Naive thymus-derived CD4-positive, alpha-beta T cell (primary cell): ENCODE measurements at regions not wholly inside any gene's neighbourhood (a gene's known extent, or its start where the extent isn't known, plus 50 kb on each side); places are given as distances from the start of the nearest gene placed in this dataset.

Experiments used
- ATAC-seq: fragments of 150-1000 bp; cut with Tn5 transposase; 2 replicates; pipeline ENCODE4 v1.10.0; 2021; ENCODE audit warnings: mild to moderate bottlenecking, moderate library complexity
- CTCF ChIA-PET: fragments of 350-600 bp; sonication (Branson Sonifier 250); formaldehyde crosslinking; loops from one replicate; lab custom pipeline; 2021; ENCODE audit warnings: antibody characterized with exemption; lab: Charles Lee
- POLR2A ChIA-PET: fragments of 350-600 bp; sonication (Branson Sonifier 250); formaldehyde crosslinking; loops from one replicate; lab custom pipeline; 2021; ENCODE audit warnings: antibody characterized with exemption, inconsistent platforms; lab: Charles Lee
- DNase-seq, 9 donors: peaks; one replicate each; pipeline versions ENCODE4 v3.0.0 to v3.0.0-alpha.2; 2020 to 2022; ENCODE audit warnings: mixed read lengths in 1 of 9
- H3K27ac ChIP-seq: one replicate; pipeline ENCODE4 v1.7.0; 2013; ENCODE audit warnings: mild to moderate bottlenecking, low read depth, low read length, moderate library complexity
- H3K27me3 ChIP-seq, 2 donors: one replicate each; pipeline ENCODE4 v1.7.0; 2013; ENCODE audit warnings: low read length in 2 of 2, mild to moderate bottlenecking in 2 of 2, moderate library complexity in 2 of 2; ENCODE audit not compliant: control insufficient read depth in 2 of 2, insufficient read depth in 2 of 2
- H3K36me3 ChIP-seq, 3 experiments: 1 replicate in 2 of 3; 2 replicates in 1 of 3; pipeline ENCODE4 v1.7.0; 2013; ENCODE audit warnings: low read length in 3 of 3, mild to moderate bottlenecking in 3 of 3, moderate library complexity in 1 of 3; ENCODE audit not compliant: insufficient read depth in 3 of 3, control insufficient read depth in 2 of 3
- H3K4me1 ChIP-seq, 2 donors: one replicate each; pipeline ENCODE4 v1.7.0; 2013; ENCODE audit warnings: low read length in 2 of 2, mild to moderate bottlenecking in 2 of 2, moderate library complexity in 1 of 2; ENCODE audit not compliant: control insufficient read depth in 2 of 2, insufficient read depth in 2 of 2
- H3K4me3 ChIP-seq: 2 replicates; pipeline ENCODE4 v1.7.0; 2013; ENCODE audit warnings: mild to moderate bottlenecking, low read length
- H3K9me3 ChIP-seq, 3 experiments: 1 replicate in 2 of 3; 2 replicates in 1 of 3; pipeline ENCODE4 v1.7.0; 2013; ENCODE audit warnings: low read length in 3 of 3; ENCODE audit not compliant: control insufficient read depth in 2 of 3
- H3K27ac Mint-ChIP-seq, 9 donors: one replicate each; pipeline ENCODE4 v1.8.0; 2020 to 2022; ENCODE audit warnings: mixed read lengths in 9 of 9, mild to moderate bottlenecking in 8 of 9, moderate library complexity in 5 of 9, inconsistent platforms in 2 of 9
- H3K27me3 Mint-ChIP-seq, 5 donors: one replicate each; pipeline ENCODE4 v1.8.0; 2021 to 2022; ENCODE audit warnings: mixed read lengths in 5 of 5, mild to moderate bottlenecking in 1 of 5
- H3K36me3 Mint-ChIP-seq, 5 donors: one replicate each; pipeline ENCODE4 v1.8.0; 2020 to 2022; ENCODE audit warnings: mixed read lengths in 5 of 5, mild to moderate bottlenecking in 3 of 5, inconsistent platforms in 1 of 5
- H3K4me1 Mint-ChIP-seq, 7 donors: one replicate each; pipeline ENCODE4 v1.8.0; 2020 to 2022; ENCODE audit warnings: mixed read lengths in 7 of 7, mild to moderate bottlenecking in 3 of 7, inconsistent platforms in 1 of 7
- H3K4me3 Mint-ChIP-seq, 10 donors: one replicate each; pipeline ENCODE4 v1.8.0; 2020 to 2022; ENCODE audit warnings: mild to moderate bottlenecking in 10 of 10, mixed read lengths in 10 of 10, moderate library complexity in 6 of 10, inconsistent platforms in 2 of 10
- H3K9me3 Mint-ChIP-seq, 11 donors: one replicate each; pipeline ENCODE4 v1.8.0; 2020 to 2022; ENCODE audit warnings: mixed read lengths in 11 of 11, mild to moderate bottlenecking in 4 of 11, inconsistent platforms in 1 of 11, moderate library complexity in 1 of 11
- intact Hi-C, 2 donors: fragments of 100-400 bp; cut with micrococcal nuclease; formaldehyde crosslinking; loops; one replicate each; pipeline ENCODE4 v1.15.1; 2023

DNA sequence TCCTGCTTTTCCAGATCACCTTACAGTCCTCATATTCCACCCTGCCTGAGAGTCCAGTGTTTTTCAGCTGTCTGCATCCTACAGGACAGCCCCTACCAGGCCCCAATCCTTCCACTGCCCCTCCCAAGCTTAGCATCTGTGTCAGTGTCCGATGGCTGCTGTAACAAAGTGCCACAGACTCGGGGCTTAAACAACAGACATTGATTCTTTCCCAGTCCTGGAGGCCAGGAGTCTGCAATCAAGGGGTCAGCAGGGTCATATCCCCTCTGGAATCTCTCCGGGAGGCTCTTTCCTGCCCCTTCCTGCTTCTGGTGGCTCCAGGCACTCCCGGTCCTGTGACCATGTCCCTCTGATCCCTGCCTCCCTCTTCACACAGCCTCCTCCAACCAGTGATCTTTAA, 396.6 kb upstream of the MAP3K7 start:
- POLR2A ChIA-PET: no interaction called here
- H3K4me1 Mint-ChIP-seq: peaks cover 0 to 2% (median 0%) of the 10 kb centered on the region in 7 donors

GRCh38 chr6:90982581-90982980, 395.7 kb upstream of the MAP3K7 start:
- Mint-ChIP-seq H3K27ac (no peak overlapping the region), H3K4me3 (no peak overlapping the region), H3K4me1 (peaks cover 0 to 2% (median 0%) of the 10 kb centered on the region in 7 donors), H3K9me3 (peaks cover 0 to 3% (median 0%) of the 10 kb centered on the region in 11 donors), H3K36me3 (no peaks in the 10 kb centered on the region), H3K27me3 (peaks cover 0 to 27% (median 0%) of the 10 kb centered on the region in 5 donors)
- ATAC-seq (no peak), DNase-seq (no peak)
- H3K36me3 ChIP-seq: no peaks in the 10 kb centered on the region
- H3K4me1 ChIP-seq: no peaks in the 10 kb centered on the region
- H3K4me3 ChIP-seq: no peak overlapping the region
- no peaks in the 10 kb centered on the region for H3K9me3 ChIP-seq
- intact Hi-C loops: no loop called here
- no peaks in the 10 kb centered on the region for H3K27me3 ChIP-seq
- H3K27ac ChIP-seq: no peak overlapping the region
- CTCF ChIA-PET: no interaction called here
- POLR2A ChIA-PET: no interaction called here

More for the DNA sequence above, 396.6 kb upstream of the MAP3K7 start:
- H3K36me3 Mint-ChIP-seq: no peaks in the 10 kb centered on the region
- Histone ChIP-seq H3K9me3 (no peaks in the 10 kb centered on the region), H3K36me3 (no peaks in the 10 kb centered on the region), H3K27me3 (no peaks in the 10 kb centered on the region), H3K27ac (no peak overlapping the region), H3K4me1 (no peaks in the 10 kb centered on the region), H3K4me3 (no peak overlapping the region)
- H3K4me3 Mint-ChIP-seq: no peak overlapping the region
- intact Hi-C loops: no loop called here
- peaks cover 0 to 3% (median 0%) of the 10 kb centered on the region in 11 donors for H3K9me3 Mint-ChIP-seq
- peaks cover 0 to 29% (median 0%) of the 10 kb centered on the region in 5 donors for H3K27me3 Mint-ChIP-seq
- DNase-seq (no peak), ATAC-seq (no peak)
- no peak overlapping the region for H3K27ac Mint-ChIP-seq
- CTCF ChIA-PET: no interaction called here

DNA sequence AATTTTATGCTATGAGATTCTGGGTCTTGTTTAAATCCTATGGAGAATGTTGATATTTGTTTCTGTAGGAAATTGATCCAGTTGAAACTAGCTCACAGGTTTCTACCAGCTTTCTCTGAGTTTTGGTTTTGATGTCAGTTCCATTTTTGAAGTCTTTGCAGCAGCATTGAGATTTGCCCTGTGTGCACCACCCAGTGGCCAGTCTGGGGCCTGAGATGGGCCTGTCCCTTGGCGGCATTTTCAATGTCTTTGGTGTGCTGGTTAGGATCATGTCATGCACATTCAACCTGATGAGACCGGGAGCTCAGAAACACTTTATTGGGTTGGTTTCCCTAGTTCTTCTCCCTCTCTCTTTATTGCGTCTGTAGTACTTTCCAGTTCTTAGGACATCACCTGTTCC, 395.2 kb upstream of the MAP3K7 start:
- H3K9me3 Mint-ChIP-seq: peaks cover 0 to 3% (median 0%) of the 10 kb centered on the region in 11 donors
- ATAC-seq (no peak), DNase-seq (no peak)
- Histone ChIP-seq H3K36me3 (no peaks in the 10 kb centered on the region), H3K27me3 (no peaks in the 10 kb centered on the region), H3K4me1 (no peaks in the 10 kb centered on the region), H3K4me3 (no peak overlapping the region), H3K9me3 (no peaks in the 10 kb centered on the region), H3K27ac (no peak overlapping the region)
- H3K36me3 Mint-ChIP-seq: no peaks in the 10 kb centered on the region
- H3K4me1 Mint-ChIP-seq: peaks cover 0 to 2% (median 0%) of the 10 kb centered on the region in 7 donors
- intact Hi-C loops: no loop called here
- no peak overlapping the region for H3K4me3 Mint-ChIP-seq
- ChIA-PET POLR2A (no interaction called here), CTCF (no interaction called here)
- no peak overlapping the region for H3K27ac Mint-ChIP-seq
- H3K27me3 Mint-ChIP-seq: peaks cover 0 to 24% (median 0%) of the 10 kb centered on the region in 5 donors

GRCh38 chr6:90978046-90978445, 391.2 kb upstream of the MAP3K7 start:
- Histone ChIP-seq H3K36me3 (no peaks in the 10 kb centered on the region), H3K4me1 (no peaks in the 10 kb centered on the region), H3K9me3 (no peaks in the 10 kb centered on the region), H3K4me3 (no peak overlapping the region), H3K27ac (no peak overlapping the region), H3K27me3 (no peaks in the 10 kb centered on the region)
- no peak overlapping the region for H3K27ac Mint-ChIP-seq
- no peak overlapping the region for H3K4me3 Mint-ChIP-seq
- H3K27me3 Mint-ChIP-seq: peaks cover 0 to 11% (median 8%) of the 10 kb centered on the region in 5 donors
- H3K4me1 Mint-ChIP-seq: peaks cover 0 to 2% (median 0%) of the 10 kb centered on the region in 7 donors
- no peak for DNase-seq
- ATAC-seq: no peak
- CTCF ChIA-PET: no interaction called here
- intact Hi-C loops: no loop called here
- no peaks in the 10 kb centered on the region for H3K9me3 Mint-ChIP-seq
- H3K36me3 Mint-ChIP-seq: no peaks in the 10 kb centered on the region
- POLR2A ChIA-PET: no interaction called here

DNA sequence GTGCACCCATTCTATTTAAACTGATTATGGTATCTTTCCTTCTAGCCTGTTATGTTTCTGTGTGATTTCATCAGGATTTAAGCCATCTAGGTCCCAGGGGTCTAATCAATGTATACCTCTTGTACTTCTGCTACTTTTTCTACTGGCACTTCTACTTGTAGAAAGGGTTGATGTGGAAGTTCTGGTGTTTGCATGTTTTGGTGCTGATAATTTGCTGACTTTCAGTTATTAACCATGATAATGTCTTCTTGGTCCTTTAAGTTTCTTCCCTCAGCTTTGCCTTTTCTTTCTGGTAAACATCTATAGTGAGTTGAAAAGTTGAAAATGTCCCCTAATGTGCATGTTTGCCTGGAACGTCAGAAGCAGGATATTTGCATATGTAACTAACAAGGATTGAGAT, 390.6 kb upstream of the MAP3K7 start:
- Mint-ChIP-seq H3K9me3 (no peaks in the 10 kb centered on the region), H3K27me3 (peaks cover 0 to 10% (median 6%) of the 10 kb centered on the region in 5 donors), H3K27ac (no peak overlapping the region), H3K36me3 (no peaks in the 10 kb centered on the region), H3K4me1 (peaks cover 0 to 2% (median 0%) of the 10 kb centered on the region in 7 donors), H3K4me3 (no peak overlapping the region)
- H3K4me3 ChIP-seq: no peak overlapping the region
- ChIA-PET CTCF (no interaction called here), POLR2A (no interaction called here)
- H3K4me1 ChIP-seq: no peaks in the 10 kb centered on the region
- intact Hi-C loops: no loop called here
- H3K27ac ChIP-seq: no peak overlapping the region
- no peaks in the 10 kb centered on the region for H3K36me3 ChIP-seq
- no peaks in the 10 kb centered on the region for H3K9me3 ChIP-seq
- H3K27me3 ChIP-seq: no peaks in the 10 kb centered on the region
- DNase-seq (no peak), ATAC-seq (no peak)

- no peaks in the 10 kb centered on the region for H3K27me3 ChIP-seq
- no peak for DNase-seq
- no peak overlapping the region for H3K27ac Mint-ChIP-seq
- no peaks in the 10 kb centered on the region for H3K4me1 ChIP-seq
- H3K27me3 Mint-ChIP-seq: peaks cover 0 to 10% (median 5%) of the 10 kb centered on the region in 5 donors
- H3K27ac ChIP-seq: no peak overlapping the region
- peaks cover 0 to 2% (median 0%) of the 10 kb centered on the region in 7 donors for H3K4me1 Mint-ChIP-seq
- ATAC-seq: no peak
- intact Hi-C loops: no loop called here
- CTCF ChIA-PET: no interaction called here
- no peak overlapping the region for H3K4me3 ChIP-seq
- H3K4me3 Mint-ChIP-seq: no peak overlapping the region
- no peaks in the 10 kb centered on the region for H3K36me3 Mint-ChIP-seq
- POLR2A ChIA-PET: no interaction called here
- H3K9me3 Mint-ChIP-seq: no peaks in the 10 kb centered on the region
- no peaks in the 10 kb centered on the region for H3K9me3 ChIP-seq
- no peaks in the 10 kb centered on the region for H3K36me3 ChIP-seq
Observed at GRCh38 chr6:90976341-90976740, 389.5 kb upstream of the MAP3K7 start.

DNA sequence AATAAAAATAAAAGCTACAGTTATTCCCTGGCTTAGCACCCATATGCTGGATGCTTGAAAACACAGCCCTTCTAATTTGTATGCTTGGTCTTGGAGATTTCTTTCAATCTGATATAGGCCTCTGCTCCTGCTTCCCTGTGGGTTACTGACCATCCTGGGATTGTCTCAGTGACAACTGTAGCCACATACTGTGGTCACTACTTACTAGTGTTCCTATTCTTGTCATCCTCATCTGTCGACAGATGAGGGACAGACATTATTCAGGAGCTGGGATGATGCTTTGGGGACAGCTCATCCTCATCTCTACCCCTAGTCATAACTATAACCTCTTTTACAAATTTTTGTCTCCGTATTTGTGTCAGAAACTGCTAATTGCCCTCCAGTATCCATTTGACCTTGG, 388.9 kb upstream of the MAP3K7 start:
- Histone ChIP-seq H3K27ac (no peak overlapping the region), H3K36me3 (no peaks in the 10 kb centered on the region), H3K4me1 (no peaks in the 10 kb centered on the region), H3K9me3 (no peaks in the 10 kb centered on the region), H3K27me3 (no peaks in the 10 kb centered on the region), H3K4me3 (no peak overlapping the region)
- H3K27ac Mint-ChIP-seq: no peak overlapping the region
- ChIA-PET CTCF (no interaction called here), POLR2A (no interaction called here)
- ATAC-seq (no peak), DNase-seq (no peak)
- H3K4me3 Mint-ChIP-seq: no peak overlapping the region
- H3K27me3 Mint-ChIP-seq: peaks cover 0 to 10% (median 5%) of the 10 kb centered on the region in 5 donors
- no peaks in the 10 kb centered on the region for H3K9me3 Mint-ChIP-seq
- no peaks in the 10 kb centered on the region for H3K36me3 Mint-ChIP-seq
- H3K4me1 Mint-ChIP-seq: peaks cover 0 to 2% (median 0%) of the 10 kb centered on the region in 7 donors
- intact Hi-C loops: no loop called here
